ENCODE measurements at regions not wholly inside any gene's neighbourhood (a gene's known extent, or its start where the extent isn't known, plus 50 kb on each side); places are given as distances from the start of the nearest gene placed in this dataset.

DNA sequence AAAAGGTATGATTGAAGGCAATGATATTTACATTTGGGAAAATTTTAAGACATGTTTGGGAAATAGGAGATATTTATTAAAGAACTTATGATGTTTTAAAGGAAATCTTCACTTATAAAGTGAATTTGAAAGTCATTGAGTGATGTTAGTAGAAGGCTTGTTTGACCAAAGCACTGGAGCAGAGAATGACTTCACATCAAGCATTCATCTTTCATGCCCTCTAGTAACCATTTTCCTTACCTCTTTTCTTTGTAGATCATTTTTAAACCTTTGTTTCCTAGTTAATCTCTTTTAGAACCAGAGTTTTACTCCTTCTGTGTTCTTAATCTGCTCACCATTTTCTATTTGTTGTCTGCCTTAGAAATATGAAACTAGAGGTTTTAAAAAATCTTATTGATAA is 111.3 kb upstream of the FOXP2 start:
- POLR2A ChIA-PET (ENCODE audit: unreplicated experiment), result no interaction called here
- H2AFZ ChIP-seq (ENCODE audit: low read length), result no peak overlapping the region

GRCh38 chr7:114302858-114303257 is 111.8 kb upstream of the FOXP2 start:
- Histone ChIP-seq H3K4me3 (ENCODE audit: low read length) (no peak overlapping the region), H3K4me2 (ENCODE audit: low read length) (no peak overlapping the region), H3K79me2 (ENCODE audit: low read length) (no peaks in the 10 kb centered on the region), H2AFZ (ENCODE audit: low read length) (no peak overlapping the region), H3F3A (ENCODE audit: low read length, unreplicated experiment) (no peaks in the 10 kb centered on the region), H4K20me1 (ENCODE audit: low read length) (no peaks in the 10 kb centered on the region), H3K9me2 (replicated peaks; ENCODE audit: low read length) (no peaks in the 10 kb centered on the region), H3K36me3 (ENCODE audit: low read depth, low read length) (no peaks in the 10 kb centered on the region), H3K27ac (ENCODE audit: low read length) (no peak overlapping the region), H3K9ac (ENCODE audit: low read length) (no peak overlapping the region), H3K4me1 (ENCODE audit: insufficient read depth, low read length) (no peaks in the 10 kb centered on the region), H3K27me3 (ENCODE audit: low read length) (0 out of 2 replicates have a peak, but pooled peaks cover 5% of the 10 kb centered on the region), H3K9me3 (ENCODE audit: low read length) (no peaks in the 10 kb centered on the region)
- TF ChIP-seq, protein P1, sequence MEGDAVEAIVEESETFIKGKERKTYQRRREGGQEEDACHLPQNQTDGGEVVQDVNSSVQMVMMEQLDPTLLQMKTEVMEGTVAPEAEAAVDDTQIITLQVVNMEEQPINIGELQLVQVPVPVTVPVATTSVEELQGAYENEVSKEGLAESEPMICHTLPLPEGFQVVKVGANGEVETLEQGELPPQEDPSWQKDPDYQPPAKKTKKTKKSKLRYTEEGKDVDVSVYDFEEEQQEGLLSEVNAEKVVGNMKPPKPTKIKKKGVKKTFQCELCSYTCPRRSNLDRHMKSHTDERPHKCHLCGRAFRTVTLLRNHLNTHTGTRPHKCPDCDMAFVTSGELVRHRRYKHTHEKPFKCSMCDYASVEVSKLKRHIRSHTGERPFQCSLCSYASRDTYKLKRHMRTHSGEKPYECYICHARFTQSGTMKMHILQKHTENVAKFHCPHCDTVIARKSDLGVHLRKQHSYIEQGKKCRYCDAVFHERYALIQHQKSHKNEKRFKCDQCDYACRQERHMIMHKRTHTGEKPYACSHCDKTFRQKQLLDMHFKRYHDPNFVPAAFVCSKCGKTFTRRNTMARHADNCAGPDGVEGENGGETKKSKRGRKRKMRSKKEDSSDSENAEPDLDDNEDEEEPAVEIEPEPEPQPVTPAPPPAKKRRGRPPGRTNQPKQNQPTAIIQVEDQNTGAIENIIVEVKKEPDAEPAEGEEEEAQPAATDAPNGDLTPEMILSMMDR (conservative IDR thresholded peaks at IDR 0.05; ENCODE audit: low read depth, low read length), result no peak
- TF ChIP-seq EZH2phosphoT487 (IDR thresholded peaks at IDR 0.05; ENCODE audit: borderline replicate concordance, low read length) (no peak), EZH2 (IDR thresholded peaks at IDR 0.05; ENCODE audit: low read length, unreplicated experiment) (no peak)
- ChIA-PET CTCF (no interaction called here), POLR2A (ENCODE audit: unreplicated experiment) (no interaction called here)
- intact Hi-C loops (cut with micrococcal nuclease), result no loop called here
- ATAC-seq, result no peak
- BruUV-seq (replicated peaks), result no TSS peak
- DNase-seq, result peak; percentile 8

More for the DNA sequence above, 111.3 kb upstream of the FOXP2 start:
- ATAC-seq (no peak), DNase-seq (no peak)
- Histone ChIP-seq H3F3A (ENCODE audit: low read length, unreplicated experiment) (no peaks in the 10 kb centered on the region), H3K27me3 (ENCODE audit: low read length) (0 out of 2 replicates have a peak, but pooled peaks cover 5% of the 10 kb centered on the region), H3K9me3 (ENCODE audit: low read length) (no peaks in the 10 kb centered on the region), H3K4me1 (ENCODE audit: insufficient read depth, low read length) (no peaks in the 10 kb centered on the region), H3K4me3 (ENCODE audit: low read length) (no peak overlapping the region), H3K27ac (ENCODE audit: low read length) (no peak overlapping the region), H3K4me2 (ENCODE audit: low read length) (no peak overlapping the region), H3K9me2 (replicated peaks; ENCODE audit: low read length) (no peaks in the 10 kb centered on the region), H3K9ac (ENCODE audit: low read length) (no peak overlapping the region), H3K79me2 (ENCODE audit: low read length) (no peaks in the 10 kb centered on the region), H4K20me1 (ENCODE audit: low read length) (no peaks in the 10 kb centered on the region), H3K36me3 (ENCODE audit: low read depth, low read length) (no peaks in the 10 kb centered on the region)
- BruUV-seq (replicated peaks), result no TSS peak
- intact Hi-C loops (cut with micrococcal nuclease), result no loop called here
- CTCF ChIA-PET, result no interaction called here
- TF ChIP-seq EZH2 (IDR thresholded peaks at IDR 0.05; ENCODE audit: low read length, unreplicated experiment), result no peak

DNA sequence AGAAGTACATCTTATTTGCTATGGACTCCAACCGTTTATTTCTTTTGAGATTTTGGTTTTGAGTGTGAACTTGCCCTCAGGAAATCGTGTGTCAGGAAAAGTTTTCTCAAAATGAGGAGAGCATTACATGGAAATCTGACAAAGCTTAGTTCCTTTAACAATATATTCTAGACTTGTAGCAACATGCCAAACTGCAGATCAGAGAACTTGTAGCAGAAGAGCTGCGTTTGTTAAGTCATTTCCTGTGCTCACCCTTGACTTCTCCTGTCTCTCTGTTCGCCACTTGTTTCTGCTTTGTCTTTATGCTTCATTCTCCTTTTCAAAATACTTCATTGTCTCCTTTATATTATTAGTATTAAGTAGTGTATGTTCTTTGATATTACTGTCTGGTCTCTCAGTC is 116.6 kb upstream of the FOXP2 start:
- CTCF ChIA-PET, result no interaction called here
- DNase-seq, result no peak
- intact Hi-C loops (cut with micrococcal nuclease), result no loop called here
- Histone ChIP-seq H3K4me2 (ENCODE audit: low read length) (no peak overlapping the region), H4K20me1 (ENCODE audit: low read length) (no peaks in the 10 kb centered on the region), H3K4me3 (ENCODE audit: low read length) (no peak overlapping the region), H3K27me3 (ENCODE audit: low read length) (peaks cover 27% of the 10 kb centered on the region), H3K36me3 (ENCODE audit: low read depth, low read length) (no peaks in the 10 kb centered on the region), H3K4me1 (ENCODE audit: insufficient read depth, low read length) (no peaks in the 10 kb centered on the region), H3K9me3 (ENCODE audit: low read length) (no peaks in the 10 kb centered on the region), H3K79me2 (ENCODE audit: low read length) (no peaks in the 10 kb centered on the region), H3K27ac (ENCODE audit: low read length) (no peak overlapping the region), H3F3A (ENCODE audit: low read length, unreplicated experiment) (no peaks in the 10 kb centered on the region), H3K9me2 (replicated peaks; ENCODE audit: low read length) (no peaks in the 10 kb centered on the region), H2AFZ (ENCODE audit: low read length) (no peak overlapping the region), H3K9ac (ENCODE audit: low read length) (no peak overlapping the region)
- BruUV-seq (replicated peaks), result no TSS peak
- no peak for ATAC-seq
- TF ChIP-seq EZH2 (IDR thresholded peaks at IDR 0.05; ENCODE audit: low read length, unreplicated experiment) (no peak), EZH2phosphoT487 (IDR thresholded peaks at IDR 0.05; ENCODE audit: borderline replicate concordance, low read length) (no peak)
- TF ChIP-seq, protein P1 (conservative IDR thresholded peaks at IDR 0.05; ENCODE audit: low read depth, low read length), result no peak
- POLR2A ChIA-PET (ENCODE audit: unreplicated experiment), result no interaction called here
